ENCODE measurements at regions not wholly inside any gene's neighbourhood (a gene's known extent, or its start where the extent isn't known, plus 50 kb on each side); places are given as distances from the start of the nearest gene placed in this dataset.
A peak's percentile ranks its signal among the peaks of the same experiment; 100 is the strongest.

- DNase-seq (ENCODE audit: low read depth, low spot score) = no peak
Measured at GRCh38 chr6:14834851-14835530, 410.9 kb upstream of the JARID2 start.

DNA sequence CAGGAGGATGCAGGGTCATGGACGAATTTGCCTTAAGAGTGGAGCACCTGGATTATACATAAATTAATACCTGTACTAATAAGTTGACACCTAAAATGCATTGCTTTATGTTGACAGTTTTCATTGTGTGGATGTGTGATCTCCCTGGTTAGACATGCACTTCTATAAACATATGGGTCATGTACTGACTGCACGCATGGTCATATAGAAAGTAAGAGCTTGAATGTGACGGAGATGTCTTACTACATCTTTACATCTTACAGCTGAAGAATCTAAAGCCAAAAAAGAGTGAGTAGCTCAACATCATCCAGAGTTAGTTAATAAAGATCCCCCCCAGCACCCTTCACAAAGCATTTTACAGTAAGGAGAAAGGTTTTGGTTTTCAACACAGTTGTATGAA lies 408.4 kb upstream of the JARID2 start:
- no peak for DNase-seq (ENCODE audit: low read depth, low spot score)

GRCh38 chr6:14838133-14838583 lies 407.7 kb upstream of the JARID2 start:
- no peak for DNase-seq (ENCODE audit: low read depth, low spot score)

DNA sequence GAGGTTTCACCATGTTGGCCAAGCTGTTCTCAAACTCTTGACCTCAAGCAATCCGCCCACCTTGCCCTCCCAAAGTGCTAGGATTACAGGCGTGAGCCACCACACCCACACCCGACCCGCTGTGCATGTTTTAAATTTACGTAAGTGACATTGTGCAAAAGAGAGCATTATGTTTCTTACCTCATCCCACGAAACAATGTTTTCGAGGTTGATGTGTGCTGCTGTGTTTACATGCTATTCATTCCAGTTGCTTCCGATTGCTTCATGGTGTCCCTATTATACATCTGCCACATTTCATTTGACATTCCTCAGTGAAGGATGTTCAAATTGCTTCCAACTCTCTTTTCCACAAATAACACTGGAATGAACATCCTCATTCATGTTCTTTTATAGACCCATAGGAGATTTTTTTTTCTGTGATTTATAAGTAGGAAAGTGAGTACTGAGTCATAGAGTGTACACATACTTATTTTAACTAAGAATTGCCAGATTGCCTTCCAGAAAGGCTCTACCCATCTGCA lies 403.9 kb upstream of the JARID2 start:
- DNase-seq (ENCODE audit: low read depth, low spot score) = no peak

DNA sequence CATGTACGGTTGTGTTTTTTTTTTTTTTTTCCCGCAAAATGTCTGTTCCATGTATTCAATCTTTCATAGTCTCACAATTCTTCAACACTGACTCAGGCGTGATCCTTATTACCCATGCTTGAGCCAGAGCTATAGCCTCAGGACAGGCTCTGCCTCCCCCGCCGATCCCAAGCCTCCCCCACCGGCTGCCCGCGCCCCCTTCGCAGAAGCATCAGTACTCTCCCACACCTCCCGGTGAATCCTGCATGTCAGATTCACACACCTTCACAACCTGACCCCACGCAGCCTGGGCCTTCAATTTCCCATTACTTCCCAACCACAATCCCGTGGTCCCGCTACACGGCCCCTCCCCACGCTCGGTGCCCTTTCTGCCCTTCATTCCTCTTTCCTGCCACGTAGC lies 401.5 kb upstream of the JARID2 start:
- no peak for DNase-seq (ENCODE audit: low read depth, low spot score)

- DNase-seq (ENCODE audit: low read depth, low spot score) = no peak
Measured at GRCh38 chr6:14848019-14848418, 397.9 kb upstream of the JARID2 start.

DNA sequence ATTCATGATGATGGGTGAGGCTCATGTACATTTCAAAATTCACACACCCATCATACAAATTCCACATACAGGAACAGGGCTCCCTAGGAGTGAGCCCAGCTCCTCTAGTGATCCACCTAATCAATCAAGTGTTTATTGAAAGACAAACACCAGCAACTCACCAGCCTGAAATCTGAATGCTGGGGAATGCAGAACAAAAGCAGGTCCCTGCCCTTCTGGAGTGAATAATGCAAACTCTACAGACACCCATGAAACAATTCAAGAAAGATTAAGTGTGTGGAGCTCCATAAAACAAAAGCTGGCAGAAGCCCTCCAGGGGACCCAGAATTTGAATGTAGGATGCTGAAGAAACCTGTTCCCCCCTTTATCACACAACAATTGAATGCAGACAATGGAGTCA lies 396.7 kb upstream of the JARID2 start:
- no peak for DNase-seq (ENCODE audit: low read depth, low spot score)

GRCh38 chr6:14851281-14851680 lies 394.6 kb upstream of the JARID2 start:
- no peak for DNase-seq (ENCODE audit: low read depth, low spot score)

DNA sequence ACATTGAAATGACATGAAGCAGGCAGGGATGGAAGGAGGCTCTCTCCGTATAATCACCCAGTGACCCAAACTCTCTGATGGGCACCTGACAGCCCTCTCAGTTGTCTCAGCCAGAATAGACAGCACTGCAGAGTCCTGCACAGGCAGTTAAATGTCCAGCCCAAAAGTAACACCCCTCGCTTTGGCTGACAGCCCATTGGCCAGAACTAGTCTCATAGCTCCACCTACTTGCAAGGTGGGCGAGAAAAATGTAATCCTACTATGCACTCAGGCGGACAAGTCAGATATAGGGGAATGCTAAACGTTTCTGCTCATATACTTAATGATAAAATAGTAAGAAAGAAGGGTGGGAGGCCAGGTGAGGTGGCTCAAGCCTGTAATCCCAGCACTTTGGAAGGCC lies 393.5 kb upstream of the JARID2 start:
- DNase-seq (ENCODE audit: low read depth, low spot score) = no peak

DNA sequence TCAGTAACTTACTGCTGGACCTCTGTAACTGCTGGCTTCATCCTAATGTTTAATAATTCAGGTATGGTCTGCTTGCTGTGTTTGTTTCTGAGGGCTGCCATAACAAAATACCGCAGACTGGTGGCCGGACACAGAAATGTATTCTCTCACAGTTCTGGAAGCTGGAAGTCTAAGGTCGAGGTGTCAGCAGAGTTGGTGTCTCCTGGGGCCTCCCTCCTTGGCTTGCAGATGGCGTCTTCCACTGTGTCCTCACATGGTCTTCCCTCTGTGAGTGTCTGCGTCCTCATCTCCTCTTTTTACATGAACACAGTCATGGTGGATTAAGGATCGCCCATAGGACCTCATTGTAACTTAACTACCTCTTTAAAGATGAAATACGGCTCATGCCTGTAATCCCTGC lies 389.7 kb upstream of the JARID2 start:
- DNase-seq (ENCODE audit: low read depth, low spot score) = no peak

- no peak for DNase-seq (ENCODE audit: low read depth, low spot score)
Measured at GRCh38 chr6:14857001-14857400, 388.9 kb upstream of the JARID2 start.

GRCh38 chr6:14857501-14857900 lies 388.4 kb upstream of the JARID2 start:
- peak; percentile 31 for DNase-seq (ENCODE audit: low read depth, low spot score)

GRCh38 chr6:14858808-14859207 lies 387.1 kb upstream of the JARID2 start:
- no peak for DNase-seq (ENCODE audit: low read depth, low spot score)

- no peak for DNase-seq (ENCODE audit: low read depth, low spot score)
Measured at GRCh38 chr6:14860774-14861173, 385.1 kb upstream of the JARID2 start.

DNA sequence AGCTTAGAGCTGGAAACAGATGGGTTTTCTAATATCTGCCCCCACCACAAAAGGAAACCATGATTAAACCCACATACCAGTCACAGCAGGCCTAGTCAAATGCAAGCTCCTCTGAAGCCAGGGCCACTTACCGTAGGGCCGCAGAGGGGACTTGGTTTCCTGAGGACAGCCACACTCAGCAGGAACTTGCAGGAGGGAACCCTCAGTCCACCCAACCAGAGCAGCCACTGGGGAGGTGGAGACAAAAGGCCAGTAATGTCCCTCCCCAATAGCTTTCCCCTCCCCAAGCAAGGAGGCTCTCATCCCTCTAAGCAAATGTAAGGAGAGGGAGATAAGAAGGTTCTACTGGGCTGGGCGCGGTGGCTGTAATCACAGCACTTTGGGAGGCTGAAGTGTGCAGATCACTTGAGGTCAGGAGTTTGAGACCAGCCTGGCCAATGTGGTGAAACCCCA lies 384.4 kb upstream of the JARID2 start:
- no peak for DNase-seq (ENCODE audit: low read depth, low spot score)

DNA sequence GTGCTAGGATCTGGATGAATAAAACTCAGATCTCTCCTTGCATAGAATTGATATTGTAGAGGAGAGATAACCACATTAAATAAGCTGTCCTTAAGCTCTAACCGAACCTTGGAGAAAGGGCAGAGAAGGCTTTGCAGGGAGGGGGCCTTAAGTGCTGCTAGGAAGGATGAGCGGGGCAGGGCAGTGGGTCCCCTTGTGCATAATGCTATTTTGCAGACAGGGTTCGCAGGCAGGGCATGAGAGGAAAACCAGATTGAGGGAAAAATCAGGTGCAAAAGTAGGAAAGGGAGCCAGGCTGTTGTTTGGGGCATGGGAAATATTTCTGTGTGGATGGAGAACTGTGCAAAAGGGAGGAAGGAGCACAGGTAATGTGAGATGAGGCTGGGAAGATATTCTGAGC lies 383.0 kb upstream of the JARID2 start:
- DNase-seq (ENCODE audit: low read depth, low spot score) = no peak

- DNase-seq (ENCODE audit: low read depth, low spot score) = no peak
Measured at GRCh38 chr6:14863902-14864850, 381.7 kb upstream of the JARID2 start.

DNA sequence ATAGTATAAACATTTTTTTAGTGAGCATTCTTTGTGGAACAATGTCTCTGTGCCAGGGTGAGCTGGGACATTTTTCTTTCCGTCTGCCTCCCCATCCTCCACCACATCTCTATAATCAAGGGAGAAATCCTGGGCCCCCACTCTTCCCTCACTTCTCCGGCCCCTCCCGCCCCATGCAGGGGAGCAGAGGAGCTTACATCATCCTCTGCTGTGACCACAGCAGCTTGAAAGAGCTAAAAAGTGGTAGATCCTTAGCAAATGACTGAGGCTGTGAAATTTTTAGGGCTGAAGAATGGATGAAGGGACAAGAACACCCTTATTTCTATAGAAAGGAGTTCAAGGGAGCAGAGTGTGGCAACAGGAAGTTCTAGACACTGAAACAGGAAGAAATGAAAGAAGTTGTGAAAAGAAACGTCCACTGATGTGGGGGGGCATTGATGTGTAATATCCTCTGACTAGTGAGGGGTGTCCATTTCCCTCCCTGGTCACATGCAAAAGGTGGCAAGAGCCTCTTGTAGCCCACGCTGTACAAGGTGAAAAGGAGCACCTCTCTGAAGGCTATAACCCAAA lies 380.3 kb upstream of the JARID2 start:
- no peak for DNase-seq (ENCODE audit: low read depth, low spot score)

DNA sequence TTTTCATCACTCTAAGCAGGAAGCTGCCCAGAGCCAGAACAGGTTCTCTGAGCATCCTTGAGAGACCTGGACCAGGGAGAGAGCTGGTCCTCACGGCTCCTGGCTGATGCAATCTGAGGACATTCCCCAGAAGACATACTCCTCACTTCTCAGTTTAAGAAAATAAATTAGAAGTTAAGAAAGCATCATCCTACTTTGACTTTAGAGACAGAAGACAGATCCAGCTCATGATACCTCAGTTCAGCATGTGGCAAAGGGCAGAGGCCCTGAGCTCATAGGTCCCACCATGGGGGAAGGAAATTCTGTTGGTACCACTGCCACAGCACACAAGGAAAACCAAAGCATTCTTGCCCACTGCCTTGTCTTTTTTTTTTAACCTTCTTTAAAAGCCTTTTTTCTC lies 378.1 kb upstream of the JARID2 start:
- DNase-seq (ENCODE audit: low read depth, low spot score) = no peak

DNA sequence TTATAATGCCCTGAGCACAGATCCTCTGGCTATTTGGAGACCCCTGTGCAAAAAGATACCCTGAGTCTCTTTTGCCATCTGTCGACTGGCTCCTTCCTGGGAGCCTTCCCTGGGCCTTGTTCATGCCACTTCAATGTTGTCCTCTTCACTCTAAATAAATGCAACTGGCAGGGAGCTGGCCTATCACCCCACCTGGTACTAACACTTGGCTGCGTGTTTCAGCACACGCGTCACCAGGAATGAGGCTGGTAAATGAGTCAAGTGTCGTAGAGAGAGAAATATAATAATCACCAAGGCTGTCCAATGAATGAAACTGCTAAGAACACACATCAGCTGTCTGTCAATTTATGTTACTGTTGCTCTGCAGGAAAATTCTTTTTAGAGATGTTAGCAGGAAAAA lies 374.6 kb upstream of the JARID2 start:
- no peak for DNase-seq (ENCODE audit: low read depth, low spot score)

DNA sequence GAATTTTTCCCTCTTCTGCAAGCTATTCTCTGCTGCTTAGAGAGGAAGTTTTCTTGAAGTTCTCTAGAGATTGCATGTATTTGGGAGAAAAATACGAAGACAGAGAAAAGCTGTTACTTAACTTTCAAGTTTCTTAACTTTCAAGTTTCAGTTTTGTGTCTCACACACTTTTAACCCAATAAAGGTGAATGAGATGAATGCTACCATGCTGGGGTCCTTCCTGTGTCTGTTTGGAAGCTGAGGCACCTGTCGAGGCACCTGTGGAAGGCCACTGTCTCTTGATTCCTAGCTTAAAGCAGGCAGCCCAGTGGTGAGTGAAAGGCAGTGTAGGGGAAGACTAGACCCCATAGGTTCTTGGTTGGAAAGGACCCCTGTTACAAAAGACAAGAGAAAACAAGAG lies 372.8 kb upstream of the JARID2 start:
- no peak for DNase-seq (ENCODE audit: low read depth, low spot score)

- no peak for DNase-seq (ENCODE audit: low read depth, low spot score)
Measured at GRCh38 chr6:14873781-14874441, 372.0 kb upstream of the JARID2 start.
